H1 (cell line): ENCODE measurements at regions not wholly inside any gene's neighbourhood (a gene's known extent, or its start where the extent isn't known, plus 50 kb on each side); places are given as distances from the start of the nearest gene placed in this dataset.
"Not testable (repeated sequence)": the region's sequence is repeated elsewhere in the genome, so short reads cannot be mapped to it uniquely, and the experiment has no call there.

Source experiments
- CTCF ChIA-PET: fragments of 300-600 bp; sonication (Branson Sonifier 250); formaldehyde crosslinking; loops from one replicate; lab custom pipeline; 2021; ENCODE audit not compliant: partially characterized antibody; lab: Charles Lee
- POLR2A ChIA-PET: fragments of 300-600 bp; sonication (Branson Sonifier 250); formaldehyde crosslinking; loops from one replicate; lab custom pipeline; 2021; ENCODE audit warnings: inconsistent platforms; ENCODE audit not compliant: partially characterized antibody; lab: Charles Lee
- DNase-seq, 2 experiments: peaks; one replicate each; pipeline versions ENCODE4 v3.0.0 to v3.0.0-alpha.2; 2010 to 2022; ENCODE audit warnings: low spot score in 2 of 2, low read depth in 1 of 2, mixed read lengths in 1 of 2
- FAIRE-seq: peaks from 2 replicates; lab custom pipeline; 2011; peaks lifted over from hg19 to GRCh38; lab: Jason Lieb, UNC
- H2AFZ ChIP-seq: 2 replicates; pipeline ENCODE4 v1.8.1; 2012; ENCODE audit warnings: low read length, inconsistent platforms
- H2AK5ac ChIP-seq: 2 replicates; pipeline ENCODE4 v1.6.1; 2013; ENCODE audit warnings: low read depth, low read length
- H2BK120ac ChIP-seq: replicated peaks from 2 replicates; pipeline ENCODE3; 2013; ENCODE audit warnings: low read depth, low read length, inconsistent platforms
- H2BK12ac ChIP-seq: 2 replicates; pipeline ENCODE4 v1.6.1; 2013; ENCODE audit warnings: low read depth, low read length
- H2BK15ac ChIP-seq: 2 replicates; pipeline ENCODE4 v1.6.1; 2013; ENCODE audit warnings: low read length
- H2BK20ac ChIP-seq: 2 replicates; pipeline ENCODE4 v1.6.1; 2013; ENCODE audit warnings: low read length
- H2BK5ac ChIP-seq: 2 replicates; pipeline ENCODE4 v1.6.1; 2013; ENCODE audit warnings: low read depth, low read length
- H3K14ac ChIP-seq: 2 replicates; pipeline ENCODE4 v1.6.1; 2013; ENCODE audit warnings: inconsistent platforms; ENCODE audit not compliant: insufficient read length
- H3K18ac ChIP-seq: 2 replicates; pipeline ENCODE4 v1.6.1; 2013; ENCODE audit warnings: low read length; ENCODE audit errors: extremely low read depth
- H3K23ac ChIP-seq: 2 replicates; pipeline ENCODE4 v1.6.1; 2013; ENCODE audit warnings: inconsistent platforms; ENCODE audit not compliant: insufficient read length
- H3K23me2 ChIP-seq: 2 replicates; pipeline ENCODE4 v1.6.1; 2013; ENCODE audit warnings: low read depth, low read length
- H3K27ac ChIP-seq: 2 replicates; pipeline ENCODE4 v1.6.1; 2011; ENCODE audit warnings: low read depth, low read length, inconsistent platforms
- H3K27me3 ChIP-seq, 4 experiments: replicated peaks in 1 of 4; 1 replicate in 1 of 4; 2 replicates in 3 of 4; pipeline versions ENCODE4 v1.6.1 to v1.8.1; 2011 to 2013; ENCODE audit warnings: low read length in 3 of 4, mild to moderate bottlenecking in 3 of 4, inconsistent platforms in 2 of 4, mixed read lengths in 2 of 4, moderate library complexity in 1 of 4; ENCODE audit not compliant: control insufficient read depth in 3 of 4, insufficient read depth in 3 of 4; ENCODE audit errors: extremely low read depth in 1 of 4
- H3K36me3 ChIP-seq, 4 experiments: 2 replicates each; pipeline versions ENCODE4 v1.6.1 to v1.8.1; 2011 to 2013; ENCODE audit warnings: mild to moderate bottlenecking in 4 of 4, low read length in 3 of 4, moderate library complexity in 2 of 4, control low read depth in 1 of 4, inconsistent platforms in 1 of 4; ENCODE audit not compliant: insufficient read depth in 4 of 4, control insufficient read depth in 2 of 4
- H3K4ac ChIP-seq: replicated peaks from 2 replicates; pipeline ENCODE3; 2013; ENCODE audit warnings: low read length, low read depth, mixed read lengths, inconsistent platforms; ENCODE audit not compliant: insufficient read length
- H3K4me1 ChIP-seq, 4 experiments: replicated peaks in 1 of 4; 1 replicate in 1 of 4; 2 replicates in 3 of 4; pipeline versions ENCODE4 v1.6.1 to v1.8.1; 2011 to 2013; ENCODE audit warnings: low read length in 3 of 4, inconsistent platforms in 2 of 4, mixed read lengths in 1 of 4; ENCODE audit not compliant: insufficient read depth in 4 of 4, control insufficient read depth in 3 of 4
- H3K4me2 ChIP-seq, 2 experiments: 2 replicates each; pipeline versions ENCODE4 v1.6.1 to v1.8.1; 2011 to 2013; ENCODE audit warnings: low read depth in 2 of 2, low read length in 2 of 2, control low read depth in 1 of 2, inconsistent platforms in 1 of 2, mild to moderate bottlenecking in 1 of 2; ENCODE audit not compliant: insufficient read depth in 1 of 2
- H3K4me3 ChIP-seq, 4 experiments: fragments of 200-600, 300-600 bp in 1 of 4; sonication (generic), shearing (Covaris generic), sonication (Bioruptor Twin) in 1 of 4; 2 replicates each; pipeline versions ENCODE4 v1.5.1 to v1.8.1; 2011 to 2016; ENCODE audit warnings: low read length in 4 of 4, low read depth in 3 of 4, control low read depth in 2 of 4, inconsistent platforms in 2 of 4, mild to moderate bottlenecking in 2 of 4, mixed read lengths in 1 of 4, moderate library complexity in 1 of 4; ENCODE audit not compliant: insufficient read depth in 2 of 4; ENCODE audit errors: extremely low read depth in 1 of 4
- H3K56ac ChIP-seq: replicated peaks from 2 replicates; pipeline ENCODE3; 2013; ENCODE audit warnings: low read depth, mild to moderate bottlenecking, mixed read lengths, low read length, inconsistent platforms; ENCODE audit not compliant: insufficient read length
- H3K79me1 ChIP-seq: 2 replicates; pipeline ENCODE4 v1.6.1; 2013; ENCODE audit warnings: low read depth, low read length, control low read depth
- H3K79me2 ChIP-seq, 2 experiments: 2 replicates each; pipeline versions ENCODE4 v1.6.1 to v1.8.1; 2012 to 2013; ENCODE audit warnings: low read length in 2 of 2, mild to moderate bottlenecking in 2 of 2, inconsistent platforms in 1 of 2; ENCODE audit not compliant: insufficient read depth in 2 of 2, control insufficient read depth in 1 of 2
- H3K9ac ChIP-seq, 4 experiments: replicated peaks in 1 of 4; 1 replicate in 1 of 4; 2 replicates in 3 of 4; pipeline versions ENCODE4 v1.6.1 to v1.8.1; 2011 to 2013; ENCODE audit warnings: low read depth in 3 of 4, low read length in 3 of 4, control low read depth in 2 of 4, mild to moderate bottlenecking in 2 of 4, moderate library complexity in 2 of 4, inconsistent platforms in 1 of 4; ENCODE audit errors: extremely low read depth in 1 of 4
- H3K9me3 ChIP-seq, 2 experiments: 2 replicates each; pipeline versions ENCODE4 v1.6.1 to v1.8.1; 2012 to 2013; ENCODE audit warnings: mild to moderate bottlenecking in 2 of 2, moderate library complexity in 2 of 2, control low read depth in 1 of 2, inconsistent platforms in 1 of 2, low read depth in 1 of 2, low read length in 1 of 2, mixed read lengths in 1 of 2; ENCODE audit not compliant: insufficient read depth in 2 of 2
- H4K20me1 ChIP-seq, 2 experiments: replicated peaks in 1 of 2; 2 replicates each; pipeline versions ENCODE3 to v1.8.1; 2011 to 2013; ENCODE audit warnings: inconsistent platforms in 2 of 2, low read length in 2 of 2, mild to moderate bottlenecking in 1 of 2; ENCODE audit not compliant: insufficient read depth in 2 of 2, control insufficient read depth in 1 of 2
- H4K5ac ChIP-seq: 2 replicates; pipeline ENCODE4 v1.6.1; 2013; ENCODE audit warnings: low read length, low read depth, mixed read lengths, inconsistent platforms; ENCODE audit not compliant: insufficient read length
- H4K8ac ChIP-seq: 2 replicates; pipeline ENCODE4 v1.8.0; 2013; ENCODE audit warnings: mild to moderate bottlenecking, moderate library complexity, low read length, inconsistent platforms; ENCODE audit not compliant: insufficient read depth; ENCODE audit errors: extremely low read depth
- H4K91ac ChIP-seq: replicated peaks from 2 replicates; pipeline ENCODE3; 2013; ENCODE audit warnings: low read length, mixed read lengths, inconsistent platforms; ENCODE audit not compliant: insufficient read length
- EP300 ChIP-seq, 2 experiments: IDR thresholded peaks; 1 replicate in 1 of 2; 2 replicates in 1 of 2; pipeline ENCODE4 v1.6.1; 2011 to 2012; ENCODE audit warnings: low read depth in 2 of 2, low read length in 2 of 2, mild to moderate bottlenecking in 2 of 2, borderline replicate concordance in 1 of 2, inconsistent platforms in 1 of 2, moderate library complexity in 1 of 2
- RNF2 ChIP-seq: fragments of 200-900, 300-1000 bp; sonication (generic); IDR thresholded peaks from 2 replicates; pipeline ENCODE4 v1.7.1; 2016; ENCODE audit warnings: borderline replicate concordance, low read depth, mild to moderate bottlenecking, antibody characterized with exemption, low read length; ENCODE audit not compliant: poor library complexity, severe bottlenecking; ENCODE audit errors: missing control alignments
- SAP30 ChIP-seq: fragments of 300-600 bp; sonication (generic); IDR thresholded peaks from 2 replicates; pipeline ENCODE4 v1.7.1; 2012; ENCODE audit warnings: low read length, moderate library complexity, mild to moderate bottlenecking, inconsistent platforms; ENCODE audit not compliant: insufficient read depth, insufficient replicate concordance
- whole genome bisulfite sequencing, 2 experiments: shearing (Covaris generic) in 1 of 2; methylation state at CpG; one replicate each; pipeline versions ENCODE4 v1.1.6 to v1.1.7; 2013 to 2015; ENCODE audit warnings: low lambda C conversion rate in 2 of 2, mixed read lengths in 2 of 2, inconsistent platforms in 1 of 2, low coverage in 1 of 2, missing lambda C conversion rate in 1 of 2; ENCODE audit not compliant: insufficient replicate concordance in 2 of 2, insufficient coverage in 1 of 2, insufficient read length in 1 of 2; ENCODE audit errors: extremely low coverage in 1 of 2, missing lambda C conversion rate in 1 of 2; 5-methylcytosine and 5-hydroxymethylcytosine counted together

- no peak for TF ChIP-seq EP300 (IDR thresholded peaks at IDR 0.05; ENCODE audit: borderline replicate concordance in 1 of 2, low read depth in 2 of 2, low read length in 2 of 2)
- TF ChIP-seq SAP30, result no peak
- TF ChIP-seq RNF2, result no peak
These were observed 125.1 kb upstream of the TNP1 start (continued) for GRCh38 chr2:216984937-216985336.

GRCh38 chr2:216981951-216982350, 122.1 kb upstream of the TNP1 start:
- H3K9ac ChIP-seq, DNase-seq, H3K56ac ChIP-seq, H3K14ac ChIP-seq, H3K23me2 ChIP-seq, H3K18ac ChIP-seq, H2BK12ac ChIP-seq, H4K20me1 ChIP-seq, H3K9me3 ChIP-seq, H4K5ac ChIP-seq, H3K79me1 ChIP-seq, H3K4me3 ChIP-seq, H4K91ac ChIP-seq, H3K23ac ChIP-seq, H3K4ac ChIP-seq, FAIRE-seq, H2BK5ac ChIP-seq, POLR2A ChIA-PET, H3K4me2 ChIP-seq, H2BK20ac ChIP-seq, H2BK120ac ChIP-seq, H2AFZ ChIP-seq, H2BK15ac ChIP-seq, H4K8ac ChIP-seq, H3K36me3 ChIP-seq, H3K27me3 ChIP-seq, H3K27ac ChIP-seq, H3K79me2 ChIP-seq, H2AK5ac ChIP-seq: not testable (repeated sequence)
- CTCF ChIA-PET, result interaction anchor here (1.6 kb wide), 1 partner anchor 207 kb away, joined by 3 read pairs; no protein-coding TSS in a partner anchor
- WGBS, 2 experiments, result 86% methylated on average over 7 of the region's 7 CpGs; no CpG with 5 or more reads in 1 of the 2 experiments
- H3K4me1 ChIP-seq, result peaks cover 0 to 10% (median 3%) of the 10 kb centered on the region in 4 experiments; a peak in 5 of 7 replicates
